SK-N-SH (cell line): ENCODE measurements at regions not wholly inside any gene's neighbourhood (a gene's known extent, or its start where the extent isn't known, plus 50 kb on each side); places are given as distances from the start of the nearest gene placed in this dataset.

Experiments used
- CTCF ChIA-PET: fragments of 300-600, 350-600 bp; formaldehyde crosslinking; extraction: SDS; loops from one replicate; lab custom pipeline; 2021; lab: Yijun Ruan, JAX
- POLR2A ChIA-PET: fragments of 350-600 bp; sonication (Branson Sonifier 250); formaldehyde crosslinking; extraction: SDS; loops from one replicate; lab custom pipeline; 2020; ENCODE audit warnings: antibody characterized with exemption, inconsistent platforms; lab: Yijun Ruan, JAX
- DNase-seq: peaks from one replicate; pipeline ENCODE4 v3.0.0; 2012
- H2AFZ ChIP-seq: fragments of 200-600 bp; sonication (generic); 2 replicates; pipeline ENCODE4 v1.8.1; 2016; ENCODE audit warnings: antibody characterized with exemption, mild to moderate bottlenecking, low read depth
- H3F3A ChIP-seq: fragments of 200-600 bp; sonication (generic); replicated peaks from 2 replicates; pipeline ENCODE3; 2016; ENCODE audit warnings: antibody characterized with exemption, mild to moderate bottlenecking; ENCODE audit not compliant: insufficient read depth
- H3K27ac ChIP-seq, 2 experiments: fragments of 200-500 bp in 1 of 2; fragments of 200-600 bp in 1 of 2; sonication (Bioruptor generic) in 1 of 2; sonication (generic), shearing (Covaris generic) in 1 of 2; 2 replicates each; pipeline versions ENCODE4 v1.5.1 to v1.6.1; 2014 to 2016; ENCODE audit warnings: low read depth in 2 of 2, inconsistent platforms in 1 of 2, low read length in 1 of 2, mild to moderate bottlenecking in 1 of 2, mixed read lengths in 1 of 2
- H3K27me3 ChIP-seq: fragments of 200-600 bp; sonication (generic), shearing (Covaris generic); 2 replicates; pipeline ENCODE4 v1.6.1; 2016; ENCODE audit warnings: mixed run types; ENCODE audit not compliant: insufficient read depth
- H3K36me3 ChIP-seq, 2 experiments: fragments of 200-500 bp in 1 of 2; fragments of 200-600 bp in 1 of 2; sonication (Bioruptor generic) in 1 of 2; sonication (generic) in 1 of 2; replicated peaks in 1 of 2; 2 replicates each; pipeline versions ENCODE3 to v1.5.1; 2014 to 2016; ENCODE audit warnings: low read length in 1 of 2, mild to moderate bottlenecking in 1 of 2; ENCODE audit not compliant: insufficient read depth in 2 of 2, control insufficient read depth in 1 of 2
- H3K4me1 ChIP-seq, 2 experiments: fragments of 200-500 bp in 1 of 2; fragments of 200-600 bp in 1 of 2; sonication (Bioruptor generic) in 1 of 2; sonication (generic), shearing (Covaris generic) in 1 of 2; 2 replicates each; pipeline versions ENCODE4 v1.5.1 to v1.6.1; 2014 to 2016; ENCODE audit warnings: low read depth in 1 of 2, low read length in 1 of 2, mixed run types in 1 of 2; ENCODE audit not compliant: insufficient read depth in 2 of 2, control insufficient read depth in 1 of 2
- H3K4me2 ChIP-seq: fragments of 200-600 bp; sonication (generic), shearing (Covaris generic); 2 replicates; pipeline ENCODE4 v1.6.1; 2017; ENCODE audit warnings: mixed run types
- H3K4me3 ChIP-seq, 2 experiments: fragments of 200-500 bp in 1 of 2; fragments of 200-600 bp in 1 of 2; sonication (Bioruptor generic) in 1 of 2; sonication (generic), shearing (Covaris generic) in 1 of 2; 2 replicates each; pipeline versions ENCODE4 v1.5.1 to v1.8.1; 2014 to 2016; ENCODE audit warnings: low read depth in 2 of 2, inconsistent platforms in 1 of 2, low read length in 1 of 2, mild to moderate bottlenecking in 1 of 2, mixed read lengths in 1 of 2, moderate library complexity in 1 of 2
- H3K79me2 ChIP-seq: fragments of 200-600 bp; sonication (generic); 2 replicates; pipeline ENCODE4 v1.8.1; 2017; ENCODE audit warnings: mild to moderate bottlenecking; ENCODE audit not compliant: insufficient read depth
- H3K9ac ChIP-seq: fragments of 200-600 bp; sonication (generic); 2 replicates; pipeline ENCODE4 v1.6.1; 2017; ENCODE audit warnings: mixed run types
- H3K9me2 ChIP-seq: fragments of 200-600 bp; sonication (generic); 2 replicates; pipeline ENCODE4 v1.6.1; 2017; ENCODE audit warnings: mixed run types
- H3K9me3 ChIP-seq: fragments of 200-600 bp; sonication (generic); 2 replicates; pipeline ENCODE4 v1.6.1; 2017; ENCODE audit warnings: mixed run types, mild to moderate bottlenecking, moderate library complexity
- H4K20me1 ChIP-seq: fragments of 200-600 bp; sonication (generic); 2 replicates; pipeline ENCODE4 v1.6.1; 2017; ENCODE audit warnings: mild to moderate bottlenecking, mixed run types; ENCODE audit not compliant: insufficient read depth
- CHD2 ChIP-seq: fragments of 150-350 bp; IDR thresholded peaks from 2 replicates; pipeline ENCODE4 v1.6.1; 2018; ENCODE audit warnings: low read length; ENCODE audit not compliant: partially characterized antibody
- ELF1 ChIP-seq: IDR thresholded peaks from 2 replicates; pipeline ENCODE4 v1.4.0; 2012
- EP300 ChIP-seq, 2 experiments: IDR thresholded peaks; 2 replicates each; pipeline versions ENCODE4 v1.4.0 to v1.6.1; 2012; ENCODE audit warnings: borderline replicate concordance in 1 of 2, low read depth in 1 of 2, low read length in 1 of 2
- FOSL2 ChIP-seq: IDR thresholded peaks from 2 replicates; pipeline ENCODE4 v1.4.0; 2012; ENCODE audit warnings: low read depth, mild to moderate bottlenecking, moderate library complexity, borderline replicate concordance
- GATA2 ChIP-seq: sonication (generic); formaldehyde crosslinking; IDR thresholded peaks from 2 replicates; pipeline ENCODE4 v1.5.0; 2020; ENCODE audit warnings: mild to moderate bottlenecking, missing genetic modification reagents
- MEF2A ChIP-seq: IDR thresholded peaks from 2 replicates; pipeline ENCODE4 v1.4.0; 2012; ENCODE audit warnings: low read depth, borderline replicate concordance
- MXI1 ChIP-seq: IDR thresholded peaks from 2 replicates; pipeline ENCODE4 v1.6.1; 2012; ENCODE audit warnings: mild to moderate bottlenecking, low read depth, low read length, improper control_type of control experiment
- NFIC ChIP-seq: IDR thresholded peaks from 2 replicates; pipeline ENCODE4 v1.4.0; 2012; ENCODE audit warnings: borderline replicate concordance
- RAD21 ChIP-seq: IDR thresholded peaks from 2 replicates; pipeline ENCODE4 v1.6.1; 2012; ENCODE audit warnings: mild to moderate bottlenecking, low read length
- RCOR1 ChIP-seq: fragments of 150-350 bp; IDR thresholded peaks from 2 replicates; pipeline ENCODE4 v1.6.1; 2017; ENCODE audit warnings: antibody characterized with exemption, low read length
- REST ChIP-seq: IDR thresholded peaks from 2 replicates; pipeline ENCODE4 v1.6.1; 2012; ENCODE audit warnings: mild to moderate bottlenecking, low read depth, low read length, moderate library complexity
- RFX5 ChIP-seq: IDR thresholded peaks from 2 replicates; pipeline ENCODE4 v1.6.1; 2012; ENCODE audit warnings: mild to moderate bottlenecking, improper control_type of control experiment, low read length
- RXRA ChIP-seq: IDR thresholded peaks from 2 replicates; pipeline ENCODE4 v1.4.0; 2012; ENCODE audit warnings: low read depth, mild to moderate bottlenecking, borderline replicate concordance
- SMC3 ChIP-seq: IDR thresholded peaks from 2 replicates; pipeline ENCODE4 v1.6.1; 2012; ENCODE audit warnings: low read depth, low read length, improper control_type of control experiment
- TAF1 ChIP-seq: IDR thresholded peaks from 2 replicates; pipeline ENCODE4 v1.6.1; 2012; ENCODE audit warnings: low read depth, mild to moderate bottlenecking, low read length, moderate library complexity, borderline replicate concordance
- TEAD4 ChIP-seq: IDR thresholded peaks from 2 replicates; pipeline ENCODE4 v1.4.0; 2012; ENCODE audit warnings: mild to moderate bottlenecking, borderline replicate concordance; ENCODE audit not compliant: insufficient read depth
- YY1 ChIP-seq: IDR thresholded peaks from 2 replicates; pipeline ENCODE4 v1.4.0; 2012; ENCODE audit warnings: low read depth, mild to moderate bottlenecking
- WGBS: methylation state at CpG from one replicate; pipeline ENCODE4 v1.1.6; 2017; ENCODE audit warnings: low lambda C conversion rate; 5-methylcytosine and 5-hydroxymethylcytosine counted together
- TF ChIP-seq, protein P1 (sequence below): fragments of 200-600 bp; sonication (generic); IDR thresholded peaks from 2 replicates; pipeline ENCODE4 v1.6.1; 2017; ENCODE audit warnings: antibody characterized with exemption, mild to moderate bottlenecking, moderate library complexity
- TF ChIP-seq, protein P2 (sequence below): IDR thresholded peaks from 2 replicates; pipeline ENCODE4 v1.4.0; 2012; ENCODE audit warnings: low read depth, borderline replicate concordance
- TF ChIP-seq, protein P3 (sequence below): fragments of 150-350 bp; IDR thresholded peaks from 2 replicates; pipeline ENCODE4 v1.6.1; 2016; ENCODE audit warnings: mild to moderate bottlenecking, low read depth, low read length

DNA sequence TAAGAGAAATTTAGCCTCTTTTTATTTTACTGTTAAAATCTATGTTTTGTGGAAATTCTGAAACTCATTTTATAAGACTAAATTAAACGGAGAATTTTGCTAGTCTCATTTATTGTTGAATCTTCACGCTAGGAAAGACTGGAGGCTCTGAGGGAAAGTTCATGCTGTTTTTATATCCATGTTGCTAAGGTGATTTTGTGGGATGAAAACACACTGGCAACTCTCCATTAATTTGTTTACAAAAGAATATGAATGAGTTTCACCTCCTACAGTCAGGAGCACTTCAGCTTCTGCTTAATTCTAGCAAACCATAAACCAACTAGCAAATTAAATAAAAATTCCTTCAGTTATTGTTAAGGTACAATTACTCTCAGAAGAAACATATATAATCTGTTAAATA is 195.4 kb downstream of the RAP2B start:
- Histone ChIP-seq H3K4me1 (no peaks in the 10 kb centered on the region), H3K79me2 (no peaks in the 10 kb centered on the region), H3K27me3 (no peaks in the 10 kb centered on the region), H3K9me3 (no peaks in the 10 kb centered on the region), H3K36me3 (no peaks in the 10 kb centered on the region)
- POLR2A ChIA-PET, result no interaction called here
- no peak for TF ChIP-seq SMC3
- no peak for TF ChIP-seq RFX5
- TF ChIP-seq EP300 (IDR thresholded peaks at IDR 0.05; ENCODE audit: borderline replicate concordance in 1 of 2, low read depth in 1 of 2, low read length in 1 of 2), result no peak
- TF ChIP-seq, protein P1, sequence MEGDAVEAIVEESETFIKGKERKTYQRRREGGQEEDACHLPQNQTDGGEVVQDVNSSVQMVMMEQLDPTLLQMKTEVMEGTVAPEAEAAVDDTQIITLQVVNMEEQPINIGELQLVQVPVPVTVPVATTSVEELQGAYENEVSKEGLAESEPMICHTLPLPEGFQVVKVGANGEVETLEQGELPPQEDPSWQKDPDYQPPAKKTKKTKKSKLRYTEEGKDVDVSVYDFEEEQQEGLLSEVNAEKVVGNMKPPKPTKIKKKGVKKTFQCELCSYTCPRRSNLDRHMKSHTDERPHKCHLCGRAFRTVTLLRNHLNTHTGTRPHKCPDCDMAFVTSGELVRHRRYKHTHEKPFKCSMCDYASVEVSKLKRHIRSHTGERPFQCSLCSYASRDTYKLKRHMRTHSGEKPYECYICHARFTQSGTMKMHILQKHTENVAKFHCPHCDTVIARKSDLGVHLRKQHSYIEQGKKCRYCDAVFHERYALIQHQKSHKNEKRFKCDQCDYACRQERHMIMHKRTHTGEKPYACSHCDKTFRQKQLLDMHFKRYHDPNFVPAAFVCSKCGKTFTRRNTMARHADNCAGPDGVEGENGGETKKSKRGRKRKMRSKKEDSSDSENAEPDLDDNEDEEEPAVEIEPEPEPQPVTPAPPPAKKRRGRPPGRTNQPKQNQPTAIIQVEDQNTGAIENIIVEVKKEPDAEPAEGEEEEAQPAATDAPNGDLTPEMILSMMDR, result no peak
- TF ChIP-seq RCOR1, result no peak
- no peak for TF ChIP-seq RAD21
- TF ChIP-seq MXI1, result no peak
- no peak for TF ChIP-seq TAF1
- no peak for TF ChIP-seq REST
- TF ChIP-seq, protein P2, sequence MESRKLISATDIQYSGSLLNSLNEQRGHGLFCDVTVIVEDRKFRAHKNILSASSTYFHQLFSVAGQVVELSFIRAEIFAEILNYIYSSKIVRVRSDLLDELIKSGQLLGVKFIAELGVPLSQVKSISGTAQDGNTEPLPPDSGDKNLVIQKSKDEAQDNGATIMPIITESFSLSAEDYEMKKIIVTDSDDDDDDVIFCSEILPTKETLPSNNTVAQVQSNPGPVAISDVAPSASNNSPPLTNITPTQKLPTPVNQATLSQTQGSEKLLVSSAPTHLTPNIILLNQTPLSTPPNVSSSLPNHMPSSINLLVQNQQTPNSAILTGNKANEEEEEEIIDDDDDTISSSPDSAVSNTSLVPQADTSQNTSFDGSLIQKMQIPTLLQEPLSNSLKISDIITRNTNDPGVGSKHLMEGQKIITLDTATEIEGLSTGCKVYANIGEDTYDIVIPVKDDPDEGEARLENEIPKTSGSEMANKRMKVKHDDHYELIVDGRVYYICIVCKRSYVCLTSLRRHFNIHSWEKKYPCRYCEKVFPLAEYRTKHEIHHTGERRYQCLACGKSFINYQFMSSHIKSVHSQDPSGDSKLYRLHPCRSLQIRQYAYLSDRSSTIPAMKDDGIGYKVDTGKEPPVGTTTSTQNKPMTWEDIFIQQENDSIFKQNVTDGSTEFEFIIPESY, result no peak
- TF ChIP-seq NFIC, result no peak
- TF ChIP-seq YY1, result no peak
- TF ChIP-seq CHD2, result no peak
- no peak for TF ChIP-seq ELF1
- no peak for TF ChIP-seq TEAD4
- TF ChIP-seq, protein P3, sequence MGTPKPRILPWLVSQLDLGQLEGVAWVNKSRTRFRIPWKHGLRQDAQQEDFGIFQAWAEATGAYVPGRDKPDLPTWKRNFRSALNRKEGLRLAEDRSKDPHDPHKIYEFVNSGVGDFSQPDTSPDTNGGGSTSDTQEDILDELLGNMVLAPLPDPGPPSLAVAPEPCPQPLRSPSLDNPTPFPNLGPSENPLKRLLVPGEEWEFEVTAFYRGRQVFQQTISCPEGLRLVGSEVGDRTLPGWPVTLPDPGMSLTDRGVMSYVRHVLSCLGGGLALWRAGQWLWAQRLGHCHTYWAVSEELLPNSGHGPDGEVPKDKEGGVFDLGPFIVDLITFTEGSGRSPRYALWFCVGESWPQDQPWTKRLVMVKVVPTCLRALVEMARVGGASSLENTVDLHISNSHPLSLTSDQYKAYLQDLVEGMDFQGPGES, result no peak
- TF ChIP-seq FOSL2, result no peak
- TF ChIP-seq MEF2A, result no peak
- no peak for TF ChIP-seq RXRA
- no peak for TF ChIP-seq GATA2 (CRISPR knock-in tag)
- TF ChIP-seq, all 33 proteins: peak for 0
- no peak overlapping the region for H3K9ac ChIP-seq
- H3F3A ChIP-seq, result no peaks in the 10 kb centered on the region
- CTCF ChIA-PET, result no interaction called here
- H2AFZ ChIP-seq, result no peak overlapping the region
- H3K27ac ChIP-seq, result no peak overlapping the region
- 25% methylated on average over 2 of the region's 2 CpGs for WGBS
- no peaks in the 10 kb centered on the region for H4K20me1 ChIP-seq
- no peaks in the 10 kb centered on the region for H3K9me2 ChIP-seq
- no peak overlapping the region for H3K4me3 ChIP-seq
- no peak overlapping the region for H3K4me2 ChIP-seq
- no peak for DNase-seq
